ENCODE measurements at regions not wholly inside any gene's neighbourhood (a gene's known extent, or its start where the extent isn't known, plus 50 kb on each side); places are given as distances from the start of the nearest gene placed in this dataset.

DNA sequence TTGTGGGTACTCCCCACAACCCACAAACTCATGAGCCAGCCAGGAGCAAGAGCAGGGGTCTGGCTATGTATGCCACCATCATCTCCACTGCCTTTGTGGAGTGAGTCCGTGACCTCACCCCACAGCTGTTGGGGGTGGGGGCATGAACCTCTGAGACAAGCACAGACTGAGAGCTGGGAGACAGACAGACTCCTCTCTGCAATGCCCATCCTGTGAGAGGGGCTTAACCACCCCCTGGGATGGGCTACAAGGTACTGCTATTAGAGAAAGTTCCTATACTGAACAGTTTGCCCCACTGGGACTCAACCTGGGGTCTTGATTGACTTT, 84.5 kb downstream of the PITPNM2 start:
- Mint-ChIP-seq H3K9me3 (peaks cover 0 to 2% (median 0%) of the 10 kb centered on the region in 7 donors), H3K4me3 (no peak overlapping the region), H3K4me1 (peaks cover 59% of the 10 kb centered on the region), H3K27ac (no peak overlapping the region), H3K36me3 (peaks cover 0 to 2% of the 10 kb centered on the region in 2 donors), H3K27me3 (ENCODE audit: low read depth in 3 of 3) (peaks cover 0 to 1% (median 0%) of the 10 kb centered on the region in 3 donors)
- Histone ChIP-seq H4K20me1 (ENCODE audit: insufficient read depth, low read length) (no peaks in the 10 kb centered on the region), H3K4me2 (replicated peaks; ENCODE audit: extremely low read depth, low read length, poor library complexity, severe bottlenecking) (no peak overlapping the region), H3K27ac (ENCODE audit: low read depth in 1 of 2, low read length in 2 of 2) (no peak overlapping the region), H3K79me2 (ENCODE audit: insufficient read depth, low read length) (no peaks in the 10 kb centered on the region), H3K9ac (ENCODE audit: insufficient read depth, low read length, poor library complexity, severe bottlenecking) (no peak overlapping the region), H3K27me3 (ENCODE audit: control insufficient read depth in 2 of 2, insufficient read depth in 2 of 2, low read length in 2 of 2) (no peaks in the 10 kb centered on the region), H3K36me3 (replicated peaks in 1 of 2; ENCODE audit: control insufficient read depth in 1 of 2, insufficient read depth in 2 of 2, low read length in 2 of 2) (no peaks in the 10 kb centered on the region), H3K4me3 (replicated peaks in 1 of 3; ENCODE audit: low read depth in 2 of 3, low read length in 3 of 3) (no peak overlapping the region), H2AFZ (ENCODE audit: insufficient read depth, low read depth, low read length, poor library complexity, severe bottlenecking) (no peak overlapping the region), H3K4me1 (ENCODE audit: control insufficient read depth in 1 of 2, insufficient read depth in 2 of 2, low read length in 2 of 2) (peaks cover 44 to 50% of the 10 kb centered on the region in 2 donors), H3K9me3 (replicated peaks in 1 of 2; ENCODE audit: control insufficient read depth in 1 of 2, insufficient read depth in 1 of 2, low read length in 2 of 2) (no peaks in the 10 kb centered on the region)
- TF ChIP-seq, protein P1, sequence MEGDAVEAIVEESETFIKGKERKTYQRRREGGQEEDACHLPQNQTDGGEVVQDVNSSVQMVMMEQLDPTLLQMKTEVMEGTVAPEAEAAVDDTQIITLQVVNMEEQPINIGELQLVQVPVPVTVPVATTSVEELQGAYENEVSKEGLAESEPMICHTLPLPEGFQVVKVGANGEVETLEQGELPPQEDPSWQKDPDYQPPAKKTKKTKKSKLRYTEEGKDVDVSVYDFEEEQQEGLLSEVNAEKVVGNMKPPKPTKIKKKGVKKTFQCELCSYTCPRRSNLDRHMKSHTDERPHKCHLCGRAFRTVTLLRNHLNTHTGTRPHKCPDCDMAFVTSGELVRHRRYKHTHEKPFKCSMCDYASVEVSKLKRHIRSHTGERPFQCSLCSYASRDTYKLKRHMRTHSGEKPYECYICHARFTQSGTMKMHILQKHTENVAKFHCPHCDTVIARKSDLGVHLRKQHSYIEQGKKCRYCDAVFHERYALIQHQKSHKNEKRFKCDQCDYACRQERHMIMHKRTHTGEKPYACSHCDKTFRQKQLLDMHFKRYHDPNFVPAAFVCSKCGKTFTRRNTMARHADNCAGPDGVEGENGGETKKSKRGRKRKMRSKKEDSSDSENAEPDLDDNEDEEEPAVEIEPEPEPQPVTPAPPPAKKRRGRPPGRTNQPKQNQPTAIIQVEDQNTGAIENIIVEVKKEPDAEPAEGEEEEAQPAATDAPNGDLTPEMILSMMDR (IDR thresholded peaks at IDR 0.05) = no peak
- intact Hi-C loops (cut with micrococcal nuclease) = no loop called here
- no CpG with 5 or more reads among the region's 1 CpG for WGBS (ENCODE audit: insufficient coverage)
- no peak for DNase-seq

DNA sequence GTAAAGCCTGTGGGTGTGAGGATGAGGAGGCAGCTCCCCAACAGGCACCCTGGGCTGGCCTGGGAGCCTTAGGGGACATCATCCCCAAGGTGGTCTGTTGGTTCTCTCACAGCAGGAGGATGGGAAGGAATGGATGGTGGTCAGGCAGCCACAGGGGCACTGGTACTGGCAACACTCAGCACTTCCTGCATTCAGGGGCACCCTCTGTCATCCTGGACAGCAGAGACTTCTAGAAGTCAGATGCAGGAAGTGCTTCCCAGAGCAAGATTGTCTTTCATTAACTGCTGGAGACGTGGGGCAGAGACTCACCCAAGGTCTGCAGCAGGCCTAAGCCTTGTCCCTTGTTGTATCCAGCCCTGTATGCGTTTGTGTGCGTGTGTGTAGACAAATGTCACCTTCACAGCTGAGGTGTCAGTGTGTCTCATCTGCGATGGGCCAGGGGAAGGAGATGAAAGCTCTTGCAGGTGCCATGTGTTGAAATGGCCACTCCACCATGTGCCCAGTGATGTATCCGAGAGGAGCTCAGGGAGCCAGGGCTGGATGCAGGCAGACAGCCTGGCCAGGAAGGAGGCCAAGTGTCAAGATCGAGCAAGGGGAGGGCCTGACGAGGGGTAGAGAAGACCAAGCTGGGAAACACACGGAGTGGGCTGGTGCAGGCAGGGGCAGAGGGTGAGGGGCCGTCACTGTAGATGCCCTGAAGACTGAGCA, 85.1 kb downstream of the PITPNM2 start:
- Mint-ChIP-seq H3K27me3 (ENCODE audit: low read depth in 3 of 3) (peaks cover 0 to 1% (median 0%) of the 10 kb centered on the region in 3 donors), H3K9me3 (peaks cover 0 to 2% (median 0%) of the 10 kb centered on the region in 7 donors), H3K36me3 (peaks cover 0 to 2% of the 10 kb centered on the region in 2 donors), H3K4me3 (no peak overlapping the region), H3K27ac (peak overlapping the region in 4 of 7 donors; percentile 31 to 83 (median 50)), H3K4me1 (peaks cover 59% of the 10 kb centered on the region)
- H3K27me3 ChIP-seq (ENCODE audit: control insufficient read depth in 2 of 2, insufficient read depth in 2 of 2, low read length in 2 of 2) = no peaks in the 10 kb centered on the region
- intact Hi-C loops (cut with micrococcal nuclease) = no loop called here
- no peak overlapping the region for H2AFZ ChIP-seq (ENCODE audit: insufficient read depth, low read depth, low read length, poor library complexity, severe bottlenecking)
- no peak overlapping the region for H3K4me2 ChIP-seq (replicated peaks; ENCODE audit: extremely low read depth, low read length, poor library complexity, severe bottlenecking)
- WGBS (ENCODE audit: insufficient coverage) = 75% methylated on average over 8 of the region's 9 CpGs
- no peak overlapping the region for H3K4me3 ChIP-seq (replicated peaks in 1 of 3; ENCODE audit: low read depth in 2 of 3, low read length in 3 of 3)
- no peaks in the 10 kb centered on the region for H3K9me3 ChIP-seq (replicated peaks in 1 of 2; ENCODE audit: control insufficient read depth in 1 of 2, insufficient read depth in 1 of 2, low read length in 2 of 2)
- TF ChIP-seq, protein P1 (IDR thresholded peaks at IDR 0.05) = no peak
- no peaks in the 10 kb centered on the region for H4K20me1 ChIP-seq (ENCODE audit: insufficient read depth, low read length)
- DNase-seq = no peak
- H3K9ac ChIP-seq (ENCODE audit: insufficient read depth, low read length, poor library complexity, severe bottlenecking) = no peak overlapping the region
- H3K79me2 ChIP-seq (ENCODE audit: insufficient read depth, low read length) = no peaks in the 10 kb centered on the region
- no peaks in the 10 kb centered on the region for H3K36me3 ChIP-seq (replicated peaks in 1 of 2; ENCODE audit: control insufficient read depth in 1 of 2, insufficient read depth in 2 of 2, low read length in 2 of 2)
- H3K4me1 ChIP-seq (ENCODE audit: control insufficient read depth in 1 of 2, insufficient read depth in 2 of 2, low read length in 2 of 2) = peaks cover 44 to 50% of the 10 kb centered on the region in 2 donors
- H3K27ac ChIP-seq (ENCODE audit: low read depth in 1 of 2, low read length in 2 of 2) = no peak overlapping the region
